Upper lobe of left lung (tissue), 4 donors: ENCODE measurements at regions not wholly inside any gene's neighbourhood (a gene's known extent, or its start where the extent isn't known, plus 50 kb on each side); places are given as distances from the start of the nearest gene placed in this dataset.
"Not testable (repeated sequence)": the region's sequence is repeated elsewhere in the genome, so short reads cannot be mapped to it uniquely, and the experiment has no call there.

Source experiments
- POLR2A ChIP-seq, 4 donors: fragments of 450-650 bp; IDR thresholded peaks; one replicate each; pipeline ENCODE4 v1.5.1; 2016 to 2017; ENCODE audit warnings: antibody characterized with exemption in 4 of 4, mild to moderate bottlenecking in 2 of 4
- TF ChIP-seq, protein P1 (sequence below), 6 experiments: fragments of 450-650 bp in 4 of 6; fragments of 200-600 bp in 2 of 6; sonication (generic) in 2 of 6; IDR thresholded peaks; one replicate each; pipeline ENCODE4 v1.5.1; 2016 to 2019; ENCODE audit warnings: antibody characterized with exemption in 6 of 6

DNA sequence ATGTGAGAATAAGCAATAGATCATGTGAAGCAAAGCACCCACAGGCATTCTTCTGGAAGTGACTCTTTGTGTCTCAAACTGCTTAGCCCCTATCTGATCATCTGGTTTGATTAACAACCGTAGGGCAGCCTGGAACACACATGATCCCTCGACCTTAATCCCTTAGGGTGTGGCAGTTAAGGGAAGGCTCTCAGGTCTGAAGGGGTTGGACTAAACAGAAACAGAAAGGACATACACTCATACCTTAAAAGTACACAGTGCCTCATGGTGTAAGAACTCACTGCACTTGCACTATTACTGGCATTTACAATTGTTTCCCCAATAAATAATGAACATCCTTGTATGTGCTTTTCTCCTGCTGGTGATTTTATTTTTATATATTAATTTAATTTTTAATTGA, 640.9 kb downstream of the CCSER2 start:
- TF ChIP-seq, protein P1, sequence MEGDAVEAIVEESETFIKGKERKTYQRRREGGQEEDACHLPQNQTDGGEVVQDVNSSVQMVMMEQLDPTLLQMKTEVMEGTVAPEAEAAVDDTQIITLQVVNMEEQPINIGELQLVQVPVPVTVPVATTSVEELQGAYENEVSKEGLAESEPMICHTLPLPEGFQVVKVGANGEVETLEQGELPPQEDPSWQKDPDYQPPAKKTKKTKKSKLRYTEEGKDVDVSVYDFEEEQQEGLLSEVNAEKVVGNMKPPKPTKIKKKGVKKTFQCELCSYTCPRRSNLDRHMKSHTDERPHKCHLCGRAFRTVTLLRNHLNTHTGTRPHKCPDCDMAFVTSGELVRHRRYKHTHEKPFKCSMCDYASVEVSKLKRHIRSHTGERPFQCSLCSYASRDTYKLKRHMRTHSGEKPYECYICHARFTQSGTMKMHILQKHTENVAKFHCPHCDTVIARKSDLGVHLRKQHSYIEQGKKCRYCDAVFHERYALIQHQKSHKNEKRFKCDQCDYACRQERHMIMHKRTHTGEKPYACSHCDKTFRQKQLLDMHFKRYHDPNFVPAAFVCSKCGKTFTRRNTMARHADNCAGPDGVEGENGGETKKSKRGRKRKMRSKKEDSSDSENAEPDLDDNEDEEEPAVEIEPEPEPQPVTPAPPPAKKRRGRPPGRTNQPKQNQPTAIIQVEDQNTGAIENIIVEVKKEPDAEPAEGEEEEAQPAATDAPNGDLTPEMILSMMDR (IDR thresholded peaks at IDR 0.05), result not testable (repeated sequence)
- TF ChIP-seq POLR2A (IDR thresholded peaks at IDR 0.05), result not testable (repeated sequence)
